T47D (cell line): ENCODE measurements at regions not wholly inside any gene's neighbourhood (a gene's known extent, or its start where the extent isn't known, plus 50 kb on each side); places are given as distances from the start of the nearest gene placed in this dataset.
"Not testable (repeated sequence)": the region's sequence is repeated elsewhere in the genome, so short reads cannot be mapped to it uniquely, and the experiment has no call there.

ENCODE experiments used
- DNase-seq, 2 experiments: peaks; one replicate each; pipeline versions ENCODE4 v3.0.0 to v3.0.0-alpha.2; 2011 to 2012; ENCODE audit warnings: low read depth in 1 of 2, low spot score in 1 of 2
- JUND ChIP-seq: IDR thresholded peaks from 2 replicates; pipeline ENCODE4 v1.6.1; 2012; ENCODE audit warnings: low read depth
- in situ Hi-C: cut with HindIII; loops from 2 replicates; pipeline ENCODE4 v1.10.0; 2016; ENCODE audit warnings: low sequenced_read_pairs, low pct_unique_long_range_greater_than_20kb

- in situ Hi-C loops: no loop called here
- DNase-seq: no peak
- TF ChIP-seq JUND: no peak
Measured at GRCh38 chr2:194824450-194824849, 832.6 kb upstream of the SLC39A10 start.

- in situ Hi-C loops: no loop called here
- TF ChIP-seq JUND: no peak
- DNase-seq: no peak
Measured at GRCh38 chr2:194822657-194823056, 834.4 kb upstream of the SLC39A10 start.

GRCh38 chr2:194822097-194822496 is 834.9 kb upstream of the SLC39A10 start:
- TF ChIP-seq JUND: no peak
- in situ Hi-C loops: no loop called here
- no peak for DNase-seq

- no peak for TF ChIP-seq JUND
- peak in 1 of 2 experiments; percentile 31 for DNase-seq
- in situ Hi-C loops: no loop called here
Measured at GRCh38 chr2:194819367-194819766, 837.7 kb upstream of the SLC39A10 start.

- in situ Hi-C loops: no loop called here
- no peak for DNase-seq
- TF ChIP-seq JUND: no peak
Measured at GRCh38 chr2:194815475-194815874, 841.6 kb upstream of the SLC39A10 start.

GRCh38 chr2:194802589-194802988 is 854.4 kb upstream of the SLC39A10 start:
- no peak for DNase-seq
- TF ChIP-seq JUND: no peak
- in situ Hi-C loops: no loop called here

GRCh38 chr2:194787071-194787470 is 870.0 kb upstream of the SLC39A10 start:
- in situ Hi-C loops: not testable (repeated sequence)

GRCh38 chr2:194771394-194771793 is 885.6 kb upstream of the SLC39A10 start:
- DNase-seq, in situ Hi-C loops: not testable (repeated sequence)

More at GRCh38 chr2:194787071-194787470, 870.0 kb upstream of the SLC39A10 start:
- DNase-seq: not testable (repeated sequence)

- TF ChIP-seq JUND: no peak
- in situ Hi-C loops: no loop called here
- no peak for DNase-seq
Measured at GRCh38 chr2:194769030-194769429, 888.0 kb upstream of the SLC39A10 start.

GRCh38 chr2:194765723-194766122 is 891.3 kb upstream of the SLC39A10 start:
- no peak for TF ChIP-seq JUND
- in situ Hi-C loops: no loop called here
- DNase-seq: no peak

GRCh38 chr2:194750926-194751325 is 906.1 kb upstream of the SLC39A10 start:
- no peak for DNase-seq
- in situ Hi-C loops: no loop called here
- no peak for TF ChIP-seq JUND

- no peak for DNase-seq
- in situ Hi-C loops: no loop called here
- TF ChIP-seq JUND: no peak
Measured at GRCh38 chr2:194745557-194746146, 911.4 kb upstream of the SLC39A10 start.

GRCh38 chr2:194742706-194743105 is 914.3 kb upstream of the SLC39A10 start:
- no peak for TF ChIP-seq JUND
- DNase-seq: no peak
- in situ Hi-C loops: no loop called here

GRCh38 chr2:194739217-194739616 is 917.8 kb upstream of the SLC39A10 start:
- no peak for TF ChIP-seq JUND
- DNase-seq: no peak
- in situ Hi-C loops: no loop called here
